Activated naive CD4-positive, alpha-beta T cell treated with anti-CD3 and anti-CD28 coated beads for 36 hours (primary cell): ENCODE measurements at regions not wholly inside any gene's neighbourhood (a gene's known extent, or its start where the extent isn't known, plus 50 kb on each side); places are given as distances from the start of the nearest gene placed in this dataset.
"Not testable (repeated sequence)": the region's sequence is repeated elsewhere in the genome, so short reads cannot be mapped to it uniquely, and the experiment has no call there.

Source experiments
- CTCF ChIA-PET: fragments of 350-600 bp; sonication (Branson Sonifier 250); formaldehyde crosslinking; loops from one replicate; lab custom pipeline; 2021; ENCODE audit warnings: antibody characterized with exemption; lab: Charles Lee
- DNase-seq: peaks from one replicate; pipeline ENCODE4 v3.0.0-alpha.2; 2020
- H3K27ac Mint-ChIP-seq: one replicate; pipeline ENCODE4 v1.8.0; 2021; ENCODE audit warnings: mild to moderate bottlenecking, mixed read lengths
- H3K27me3 Mint-ChIP-seq: one replicate; pipeline ENCODE4 v1.8.0; 2021; ENCODE audit warnings: low read depth, mixed read lengths
- H3K36me3 Mint-ChIP-seq: one replicate; pipeline ENCODE4 v1.8.0; 2021; ENCODE audit warnings: low read depth, mixed read lengths
- H3K4me1 Mint-ChIP-seq: one replicate; pipeline ENCODE4 v1.8.0; 2021; ENCODE audit warnings: low read depth, mixed read lengths
- H3K4me3 Mint-ChIP-seq: one replicate; pipeline ENCODE4 v1.8.0; 2021; ENCODE audit warnings: mild to moderate bottlenecking, moderate library complexity, mixed read lengths
- H3K9me3 Mint-ChIP-seq: one replicate; pipeline ENCODE4 v1.8.0; 2021; ENCODE audit warnings: mixed read lengths
- intact Hi-C: fragments of 100-400 bp; cut with micrococcal nuclease; formaldehyde crosslinking; loops from one replicate; pipeline ENCODE4 v1.15.1; 2023

DNA sequence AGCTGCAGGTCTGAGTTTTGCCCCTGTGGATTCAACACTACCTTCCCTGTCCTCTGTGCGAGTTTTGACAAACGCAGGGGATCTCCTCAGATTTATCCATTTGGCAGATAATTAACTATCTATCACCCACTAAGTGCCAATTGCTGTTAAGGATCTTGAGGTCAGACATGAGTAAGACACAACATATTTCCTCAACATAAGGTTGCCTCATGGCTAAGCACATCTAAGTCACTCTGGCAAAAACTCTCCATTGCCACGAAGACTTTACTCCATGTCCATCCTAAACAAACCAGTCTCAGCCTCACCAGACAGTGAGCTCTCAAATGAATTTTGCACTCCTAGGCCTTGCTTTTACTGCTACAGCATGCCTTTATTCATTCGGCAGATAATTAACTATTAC lies 408.4 kb downstream of the MAFB start:
- H3K4me3 Mint-ChIP-seq: no peak overlapping the region
- H3K4me1 Mint-ChIP-seq: no peaks in the 10 kb centered on the region
- CTCF ChIA-PET: no interaction called here
- no peak for DNase-seq
- H3K9me3 Mint-ChIP-seq: no peaks in the 10 kb centered on the region
- H3K36me3 Mint-ChIP-seq: no peaks in the 10 kb centered on the region
- H3K27ac Mint-ChIP-seq: no peak overlapping the region
- H3K27me3 Mint-ChIP-seq: peaks cover 4% of the 10 kb centered on the region
- intact Hi-C loops: no loop called here

DNA sequence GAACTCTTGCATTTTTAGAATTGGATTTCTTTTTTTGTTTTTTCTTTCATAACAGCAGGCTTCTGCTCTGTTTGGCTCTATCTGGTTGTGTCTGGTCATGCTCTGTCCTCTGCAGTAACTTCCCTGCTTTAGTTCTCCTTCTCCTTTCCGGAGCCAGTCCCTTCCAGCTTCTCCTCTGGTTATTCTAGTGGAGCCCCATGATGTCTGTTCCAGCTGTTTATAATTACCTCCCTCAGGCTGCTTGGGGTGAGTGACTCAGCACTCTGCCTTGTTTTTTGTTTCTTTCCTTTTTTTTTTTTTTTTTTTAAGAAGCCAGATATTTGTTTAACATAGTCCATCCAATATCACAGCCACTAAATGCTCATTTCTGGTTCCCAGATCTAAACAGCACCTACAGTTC lies 409.6 kb downstream of the MAFB start:
- H3K36me3 Mint-ChIP-seq: no peaks in the 10 kb centered on the region

GRCh38 chr20:40278673-40279072 lies 410.4 kb downstream of the MAFB start:
- H3K4me1 Mint-ChIP-seq: no peaks in the 10 kb centered on the region
- CTCF ChIA-PET: no interaction called here
- no peak overlapping the region for H3K4me3 Mint-ChIP-seq
- no peak for DNase-seq
- H3K9me3 Mint-ChIP-seq: no peaks in the 10 kb centered on the region
- H3K27ac Mint-ChIP-seq: no peak overlapping the region
- intact Hi-C loops: no loop called here
- no peaks in the 10 kb centered on the region for H3K36me3 Mint-ChIP-seq
- H3K27me3 Mint-ChIP-seq: peaks cover 4% of the 10 kb centered on the region

More for the DNA sequence above, 409.6 kb downstream of the MAFB start:
- no peak overlapping the region for H3K27ac Mint-ChIP-seq
- no peaks in the 10 kb centered on the region for H3K9me3 Mint-ChIP-seq
- intact Hi-C loops: no loop called here
- no peak overlapping the region for H3K4me3 Mint-ChIP-seq
- CTCF ChIA-PET: no interaction called here
- DNase-seq: no peak
- no peaks in the 10 kb centered on the region for H3K4me1 Mint-ChIP-seq
- peaks cover 4% of the 10 kb centered on the region for H3K27me3 Mint-ChIP-seq

GRCh38 chr20:40276301-40276700 lies 412.7 kb downstream of the MAFB start:
- Mint-ChIP-seq H3K4me3 (no peak overlapping the region), H3K27ac (no peak overlapping the region)

DNA sequence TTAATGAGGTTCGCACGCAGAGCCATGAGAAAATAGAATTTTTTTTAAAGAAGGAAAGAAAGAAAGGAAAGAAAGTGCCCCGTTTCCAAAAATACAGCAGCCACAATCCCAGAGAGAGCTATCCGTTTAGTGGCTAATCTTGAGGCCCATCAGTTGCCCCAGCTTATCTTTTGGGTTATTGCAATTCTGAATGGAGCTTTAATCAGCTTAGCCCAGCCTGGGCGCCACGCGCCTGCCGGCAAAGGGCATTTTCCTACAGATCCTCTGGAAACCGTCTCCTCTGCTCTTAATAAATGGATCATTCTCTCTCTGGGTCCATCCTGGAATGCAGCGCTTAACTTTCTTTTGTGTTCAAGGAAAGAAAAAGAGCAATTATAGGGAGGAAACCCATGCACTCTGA lies 413.3 kb downstream of the MAFB start:
- H3K27ac Mint-ChIP-seq: no peak overlapping the region
- no peak for DNase-seq

More at GRCh38 chr20:40276301-40276700, 412.7 kb downstream of the MAFB start:
- no peaks in the 10 kb centered on the region for H3K36me3 Mint-ChIP-seq
- no peaks in the 10 kb centered on the region for H3K4me1 Mint-ChIP-seq
- H3K9me3 Mint-ChIP-seq: no peaks in the 10 kb centered on the region
- no peak for DNase-seq
- intact Hi-C loops: no loop called here
- H3K27me3 Mint-ChIP-seq: peaks cover 4% of the 10 kb centered on the region
- CTCF ChIA-PET: no interaction called here

DNA sequence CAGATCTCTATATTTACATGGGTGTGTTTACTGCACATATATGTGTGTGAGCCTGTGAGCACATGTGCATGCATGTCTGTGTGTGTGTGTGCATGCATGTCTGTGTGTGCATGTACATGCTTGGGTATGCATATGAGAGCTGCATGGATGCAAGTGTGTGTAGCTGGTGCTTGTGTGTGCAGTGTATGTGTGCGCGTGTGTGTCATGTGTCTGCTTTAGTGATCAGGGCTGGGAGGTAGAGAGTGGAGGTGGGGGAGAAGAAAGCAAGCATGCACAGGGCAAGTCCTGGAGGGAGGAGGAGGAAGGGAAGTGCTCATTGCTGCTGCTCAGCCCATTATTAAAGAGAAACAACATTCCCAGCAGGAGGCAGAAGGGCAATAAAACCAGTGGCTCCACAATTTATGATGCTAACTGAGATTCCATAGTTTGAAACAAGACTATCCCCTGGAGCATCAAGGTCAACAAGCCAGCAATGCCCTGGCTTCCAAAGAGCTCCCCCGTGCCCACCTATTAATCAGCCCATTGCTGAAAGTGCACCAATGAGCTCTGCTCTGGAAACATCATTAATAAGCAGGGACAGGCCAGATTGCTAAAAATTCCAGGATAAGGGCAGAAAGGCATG lies 414.0 kb downstream of the MAFB start:
- Mint-ChIP-seq H3K4me3 (no peak overlapping the region), H3K36me3 (no peaks in the 10 kb centered on the region), H3K4me1 (no peaks in the 10 kb centered on the region), H3K27ac (no peak overlapping the region), H3K9me3 (no peaks in the 10 kb centered on the region), H3K27me3 (peaks cover under 1% of the 10 kb centered on the region)
- no peak for DNase-seq
- intact Hi-C loops: no loop called here
- CTCF ChIA-PET: no interaction called here

More for the DNA sequence above, 413.3 kb downstream of the MAFB start:
- Mint-ChIP-seq H3K4me3 (no peak overlapping the region), H3K27me3 (peaks cover 3% of the 10 kb centered on the region), H3K4me1 (no peaks in the 10 kb centered on the region), H3K9me3 (no peaks in the 10 kb centered on the region), H3K36me3 (no peaks in the 10 kb centered on the region)
- CTCF ChIA-PET: no interaction called here
- intact Hi-C loops: no loop called here

DNA sequence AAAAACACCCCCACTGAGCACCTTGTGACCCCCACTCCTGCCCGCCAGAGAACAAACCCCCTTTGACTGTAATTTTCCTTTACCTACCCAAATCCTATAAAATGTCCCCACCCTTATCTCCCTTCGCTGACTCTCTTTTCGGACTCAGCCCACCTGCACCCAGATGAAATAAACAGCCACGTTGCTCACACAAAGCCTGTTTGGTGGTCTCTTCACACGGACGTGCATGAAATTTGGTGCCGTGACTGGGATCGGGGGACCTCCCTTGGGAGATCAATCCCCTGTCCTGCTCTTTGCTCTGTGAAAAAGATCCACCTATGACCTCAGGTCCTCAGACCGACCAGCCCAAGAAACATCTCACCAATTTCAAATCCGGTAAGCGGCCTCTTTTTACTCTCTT lies 419.8 kb downstream of the MAFB start:
- CTCF ChIA-PET, H3K27ac Mint-ChIP-seq, H3K4me1 Mint-ChIP-seq, H3K4me3 Mint-ChIP-seq, DNase-seq, H3K36me3 Mint-ChIP-seq, H3K9me3 Mint-ChIP-seq, H3K27me3 Mint-ChIP-seq: not testable (repeated sequence)
- intact Hi-C loops: loop anchor here (5.0 kb wide), 2 partner anchors 423 to 1433 kb away; no protein-coding TSS in a partner anchor

GRCh38 chr20:40268321-40269075 lies 420.5 kb downstream of the MAFB start:
- H3K9me3 Mint-ChIP-seq: no peaks in the 10 kb centered on the region
- peaks cover 2% of the 10 kb centered on the region for H3K27me3 Mint-ChIP-seq
- H3K27ac Mint-ChIP-seq: no peak overlapping the region
- no peak for DNase-seq
- no peaks in the 10 kb centered on the region for H3K36me3 Mint-ChIP-seq
- H3K4me1 Mint-ChIP-seq: no peaks in the 10 kb centered on the region
- H3K4me3 Mint-ChIP-seq: no peak overlapping the region
- intact Hi-C loops: loop anchor here (5.0 kb wide), 2 partner anchors 424 to 1434 kb away; no protein-coding TSS in a partner anchor
- CTCF ChIA-PET: no interaction called here

DNA sequence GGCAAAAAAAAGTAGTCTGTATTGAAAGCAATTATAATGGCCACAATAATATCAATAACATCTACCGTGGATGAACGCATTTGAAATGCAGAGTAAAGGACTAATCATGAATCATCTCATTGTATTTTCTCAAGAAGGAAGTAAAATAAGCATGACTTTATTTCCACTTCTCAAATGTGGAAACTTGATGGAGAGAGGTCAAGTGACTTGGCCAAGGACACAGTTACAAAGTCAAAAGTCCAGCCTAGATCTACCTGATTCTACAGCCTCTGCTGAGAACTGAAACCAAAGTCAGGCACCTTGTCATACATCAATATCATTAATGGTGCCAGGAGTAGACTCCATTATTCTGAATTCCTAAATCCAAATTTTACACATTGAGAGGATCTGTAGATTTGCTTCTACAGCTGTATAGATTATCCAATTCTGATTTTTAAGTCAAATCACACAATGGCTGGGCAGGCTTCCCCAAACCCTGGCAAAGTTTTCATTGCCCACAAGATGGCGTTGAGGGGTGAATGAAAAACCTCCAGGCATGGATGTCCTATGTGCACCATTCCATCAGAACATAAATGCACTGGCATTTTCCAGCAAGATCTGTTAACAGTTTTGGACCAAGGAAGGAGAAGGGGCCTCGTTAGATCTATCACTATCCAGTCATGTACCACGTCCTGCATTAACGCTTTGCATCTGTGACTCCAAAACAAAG lies 423.1 kb downstream of the MAFB start:
- Mint-ChIP-seq H3K4me3 (no peak overlapping the region), H3K27me3 (peaks cover 2% of the 10 kb centered on the region), H3K4me1 (no peaks in the 10 kb centered on the region), H3K27ac (no peak overlapping the region), H3K36me3 (no peaks in the 10 kb centered on the region), H3K9me3 (no peaks in the 10 kb centered on the region)
- intact Hi-C loops: loop anchor here (5.0 kb wide), 2 partner anchors 426 to 1436 kb away; no protein-coding TSS in a partner anchor
- CTCF ChIA-PET: no interaction called here
- no peak for DNase-seq

DNA sequence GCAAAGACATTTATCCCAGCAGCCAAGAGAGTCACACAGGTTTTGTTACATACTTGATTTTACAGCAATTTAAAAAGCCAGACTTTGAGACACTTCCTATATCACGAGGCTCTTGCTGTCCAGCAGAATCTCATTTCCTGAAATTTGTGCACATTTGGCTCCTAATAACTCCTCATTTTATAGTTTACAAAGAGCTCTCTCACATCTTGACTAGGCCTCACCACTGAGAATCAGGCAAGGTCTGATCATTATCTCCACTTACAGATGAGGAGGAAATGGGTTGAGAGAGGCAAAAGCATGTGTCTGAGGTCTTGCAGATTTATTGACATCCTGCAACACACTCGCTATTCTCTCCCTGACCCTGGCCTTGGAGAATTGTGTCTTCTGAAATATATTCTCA lies 426.8 kb downstream of the MAFB start:
- Mint-ChIP-seq H3K27me3 (no peaks in the 10 kb centered on the region), H3K4me3 (no peak overlapping the region), H3K27ac (no peak overlapping the region), H3K36me3 (no peaks in the 10 kb centered on the region), H3K4me1 (no peaks in the 10 kb centered on the region), H3K9me3 (no peaks in the 10 kb centered on the region)
- intact Hi-C loops: no loop called here
- no peak for DNase-seq
- CTCF ChIA-PET: no interaction called here

- Mint-ChIP-seq H3K27ac (no peak overlapping the region), H3K4me1 (no peaks in the 10 kb centered on the region), H3K36me3 (no peaks in the 10 kb centered on the region), H3K9me3 (no peaks in the 10 kb centered on the region), H3K27me3 (no peaks in the 10 kb centered on the region), H3K4me3 (no peak overlapping the region)
- CTCF ChIA-PET: interaction anchor here (0.6 kb wide), 1 partner anchor 23 kb away, joined by 4 read pairs; no protein-coding TSS in a partner anchor
- intact Hi-C loops: no loop called here
- DNase-seq: no peak
Measured at GRCh38 chr20:40258931-40259330, 430.1 kb downstream of the MAFB start.

- CTCF ChIA-PET: no interaction called here
- intact Hi-C loops: no loop called here
Measured at GRCh38 chr20:40257763-40258162, 431.3 kb downstream of the MAFB start.

More at GRCh38 chr20:40257763-40258162, 431.3 kb downstream of the MAFB start:
- Mint-ChIP-seq H3K9me3 (no peaks in the 10 kb centered on the region), H3K4me1 (no peaks in the 10 kb centered on the region), H3K4me3 (no peak overlapping the region), H3K27ac (no peak overlapping the region), H3K27me3 (no peaks in the 10 kb centered on the region), H3K36me3 (no peaks in the 10 kb centered on the region)
- DNase-seq: no peak
